ENCODE measurements at regions not wholly inside any gene's neighbourhood (a gene's known extent, or its start where the extent isn't known, plus 50 kb on each side); places are given as distances from the start of the nearest gene placed in this dataset.

DNA sequence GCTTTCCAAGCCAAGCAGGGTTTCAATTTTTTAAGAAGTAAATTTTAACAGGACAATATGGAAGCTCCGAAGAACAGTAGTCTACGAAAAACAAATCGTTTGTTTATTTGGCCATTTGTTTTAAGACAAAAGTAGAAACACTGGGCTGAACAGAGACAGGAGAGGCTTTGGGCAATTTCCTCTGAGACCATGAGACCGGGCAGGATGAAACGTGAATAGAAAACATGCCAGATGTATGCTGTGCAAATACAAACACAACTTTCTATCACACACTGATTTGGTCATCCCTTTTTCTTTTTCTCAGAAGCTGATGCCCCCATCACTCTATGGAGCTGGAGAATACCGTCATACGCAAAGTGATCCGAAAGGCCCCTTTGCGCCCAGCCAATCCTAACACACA, 1111.1 kb downstream of the BCL11B start:
- 74 to 76% methylated on average over 9 of the region's 9 CpGs for WGBS, 2 donors
- Histone ChIP-seq H3K9me3 (no peaks in the 10 kb centered on the region), H3K4me3 (no peak overlapping the region), H3K36me3 (no peaks in the 10 kb centered on the region), H3K4me1 (no peaks in the 10 kb centered on the region), H3K27ac (no peak overlapping the region), H3K27me3 (no peaks in the 10 kb centered on the region)
- TF ChIP-seq POLR2A (IDR thresholded peaks at IDR 0.05) (no peak), EP300 (IDR thresholded peaks at IDR 0.05) (no peak)
- TF ChIP-seq, protein P1, sequence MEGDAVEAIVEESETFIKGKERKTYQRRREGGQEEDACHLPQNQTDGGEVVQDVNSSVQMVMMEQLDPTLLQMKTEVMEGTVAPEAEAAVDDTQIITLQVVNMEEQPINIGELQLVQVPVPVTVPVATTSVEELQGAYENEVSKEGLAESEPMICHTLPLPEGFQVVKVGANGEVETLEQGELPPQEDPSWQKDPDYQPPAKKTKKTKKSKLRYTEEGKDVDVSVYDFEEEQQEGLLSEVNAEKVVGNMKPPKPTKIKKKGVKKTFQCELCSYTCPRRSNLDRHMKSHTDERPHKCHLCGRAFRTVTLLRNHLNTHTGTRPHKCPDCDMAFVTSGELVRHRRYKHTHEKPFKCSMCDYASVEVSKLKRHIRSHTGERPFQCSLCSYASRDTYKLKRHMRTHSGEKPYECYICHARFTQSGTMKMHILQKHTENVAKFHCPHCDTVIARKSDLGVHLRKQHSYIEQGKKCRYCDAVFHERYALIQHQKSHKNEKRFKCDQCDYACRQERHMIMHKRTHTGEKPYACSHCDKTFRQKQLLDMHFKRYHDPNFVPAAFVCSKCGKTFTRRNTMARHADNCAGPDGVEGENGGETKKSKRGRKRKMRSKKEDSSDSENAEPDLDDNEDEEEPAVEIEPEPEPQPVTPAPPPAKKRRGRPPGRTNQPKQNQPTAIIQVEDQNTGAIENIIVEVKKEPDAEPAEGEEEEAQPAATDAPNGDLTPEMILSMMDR (IDR thresholded peaks at IDR 0.05), result no peak
- DNase-seq (ENCODE audit: low spot score in 2 of 2), result no peak

DNA sequence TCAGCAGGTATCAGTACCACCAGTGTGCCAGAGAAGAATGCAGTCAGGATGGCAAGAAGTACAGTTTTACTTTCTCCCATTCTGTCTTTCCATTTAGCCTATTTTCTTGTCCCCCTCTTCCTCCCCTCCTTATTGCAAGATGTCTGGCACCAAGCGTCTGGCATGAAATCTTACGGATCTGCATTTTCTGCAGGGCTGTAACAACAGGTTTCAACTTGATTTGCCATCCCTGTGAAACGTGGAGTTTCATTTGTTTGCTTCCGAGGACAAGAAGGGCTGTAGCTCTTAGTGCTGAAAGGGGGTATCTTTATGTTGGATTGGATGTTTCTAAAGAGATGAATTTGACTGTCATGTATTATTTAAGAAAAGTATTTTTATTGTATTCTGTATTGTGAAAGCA, 1110.6 kb downstream of the BCL11B start:
- WGBS, 2 donors, result 54 to 56% methylated on average over 4 of the region's 4 CpGs
- no peak for DNase-seq (ENCODE audit: low spot score in 2 of 2)
- TF ChIP-seq, protein P1 (IDR thresholded peaks at IDR 0.05), result no peak
- TF ChIP-seq POLR2A (IDR thresholded peaks at IDR 0.05), result no peak
- TF ChIP-seq EP300 (IDR thresholded peaks at IDR 0.05), result no peak

GRCh38 chr14:98162856-98163805, 1108.9 kb downstream of the BCL11B start:
- Histone ChIP-seq H3K27me3 (no peaks in the 10 kb centered on the region), H3K4me3 (no peak overlapping the region), H3K9me3 (peaks cover 0 to 6% (median 0%) of the 10 kb centered on the region in 4 donors), H3K36me3 (no peaks in the 10 kb centered on the region), H3K4me1 (no peaks in the 10 kb centered on the region), H3K27ac (no peak overlapping the region)
- 48 to 53% methylated on average over 26 of the region's 26 CpGs for WGBS, 2 donors
- no peak for DNase-seq (ENCODE audit: low spot score in 2 of 2)
- no peak for TF ChIP-seq POLR2A (IDR thresholded peaks at IDR 0.05)
- TF ChIP-seq, protein P1 (IDR thresholded peaks at IDR 0.05), result no peak
- no peak for TF ChIP-seq EP300 (IDR thresholded peaks at IDR 0.05)

More for the DNA sequence above, 1110.6 kb downstream of the BCL11B start:
- Histone ChIP-seq H3K36me3 (no peaks in the 10 kb centered on the region), H3K4me1 (no peaks in the 10 kb centered on the region), H3K27ac (no peak overlapping the region), H3K27me3 (no peaks in the 10 kb centered on the region), H3K4me3 (no peak overlapping the region), H3K9me3 (no peaks in the 10 kb centered on the region)

DNA sequence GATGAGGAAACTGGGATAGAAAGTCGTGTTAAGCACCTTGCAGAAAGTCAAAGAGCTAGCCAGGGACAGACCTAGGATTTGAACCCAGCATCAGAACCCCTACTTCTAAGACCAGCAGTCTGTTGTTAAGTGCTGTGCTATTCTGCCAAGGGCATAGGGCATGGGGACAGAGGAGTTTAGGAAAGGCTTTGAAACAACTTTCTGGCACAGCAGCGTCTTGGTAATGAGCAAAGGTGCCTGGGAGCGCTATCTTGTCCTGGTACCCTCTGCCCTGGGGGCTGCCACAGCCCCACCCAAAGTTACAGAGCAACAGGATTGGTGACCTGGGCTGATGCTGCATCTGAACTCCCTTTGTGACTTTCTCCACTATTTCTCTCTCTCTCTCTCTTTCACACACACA, 1108.1 kb downstream of the BCL11B start:
- Histone ChIP-seq H3K36me3 (no peaks in the 10 kb centered on the region), H3K4me1 (no peaks in the 10 kb centered on the region), H3K4me3 (no peak overlapping the region), H3K27me3 (no peaks in the 10 kb centered on the region), H3K9me3 (peaks cover 0 to 13% (median 0%) of the 10 kb centered on the region in 4 donors), H3K27ac (no peak overlapping the region)
- WGBS, 2 donors, result 70 to 71% methylated on average over 3 of the region's 3 CpGs
- TF ChIP-seq POLR2A (IDR thresholded peaks at IDR 0.05) (no peak), EP300 (IDR thresholded peaks at IDR 0.05) (no peak)
- TF ChIP-seq, protein P1 (IDR thresholded peaks at IDR 0.05), result no peak
- DNase-seq (ENCODE audit: low spot score in 2 of 2), result no peak

DNA sequence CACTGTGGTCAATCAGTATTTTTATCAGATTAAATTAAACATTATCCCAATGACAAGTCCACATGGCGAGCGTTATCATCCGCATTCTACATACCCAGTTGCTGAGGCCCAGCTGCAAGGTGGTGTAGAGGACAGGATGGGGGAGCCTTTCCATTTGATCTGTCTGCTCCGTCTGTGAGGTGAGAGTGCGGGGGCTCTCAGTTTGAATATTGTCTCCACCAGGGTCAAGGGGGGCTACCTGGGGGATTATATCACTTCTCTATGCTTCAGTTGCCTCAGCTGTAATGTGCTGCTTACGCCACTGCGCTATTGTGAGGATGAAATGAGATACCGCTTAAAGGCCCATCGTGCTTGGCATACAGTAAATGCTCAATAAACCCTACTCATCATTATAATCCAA, 1106.0 kb downstream of the BCL11B start:
- Histone ChIP-seq H3K27ac (no peak overlapping the region), H3K27me3 (no peaks in the 10 kb centered on the region), H3K4me1 (no peaks in the 10 kb centered on the region), H3K36me3 (no peaks in the 10 kb centered on the region), H3K9me3 (peaks cover 0 to 16% (median 0%) of the 10 kb centered on the region in 4 donors), H3K4me3 (no peak overlapping the region)
- TF ChIP-seq, protein P1 (IDR thresholded peaks at IDR 0.05), result no peak
- TF ChIP-seq POLR2A (IDR thresholded peaks at IDR 0.05) (no peak), EP300 (IDR thresholded peaks at IDR 0.05) (no peak)
- 90 to 92% methylated on average over 9 of the region's 9 CpGs for WGBS, 2 donors
- no peak for DNase-seq (ENCODE audit: low spot score in 2 of 2)
